Urinary bladder (tissue), 3 donors: ENCODE measurements at regions not wholly inside any gene's neighbourhood (a gene's known extent, or its start where the extent isn't known, plus 50 kb on each side); places are given as distances from the start of the nearest gene placed in this dataset.

Source experiments
- DNase-seq: peaks from one replicate; pipeline ENCODE4 v3.0.0-alpha.2; 2015; ENCODE audit errors: extremely low spot score
- H3K27ac ChIP-seq: one replicate; pipeline ENCODE4 v1.5.1; 2013; ENCODE audit warnings: low read depth, mild to moderate bottlenecking, moderate library complexity
- H3K36me3 ChIP-seq: one replicate; pipeline ENCODE4 v1.6.1; 2013; ENCODE audit warnings: mild to moderate bottlenecking, moderate library complexity; ENCODE audit not compliant: insufficient read depth
- H3K4me1 ChIP-seq: one replicate; pipeline ENCODE4 v1.6.1; 2013; ENCODE audit warnings: mild to moderate bottlenecking, moderate library complexity; ENCODE audit not compliant: insufficient read depth
- H3K4me3 ChIP-seq: one replicate; pipeline ENCODE4 v1.5.1; 2013; ENCODE audit warnings: low read depth, low read length
- WGBS: extraction: QIAGEN DNeasy Blood & Tissue Kit; methylation state at CpG from one replicate; pipeline ENCODE4 v1.1.7; 2013; 5-methylcytosine and 5-hydroxymethylcytosine counted together
- donor health status: healthy with polysubstance abuse.
- donor health status: healthy.

GRCh38 chr2:47265751-47266231 is 89.5 kb upstream of the CALM2 start:
- H3K27ac ChIP-seq = no peak overlapping the region
- WGBS = 73% methylated on average over 5 of the region's 5 CpGs
- no peaks in the 10 kb centered on the region for H3K36me3 ChIP-seq
- H3K4me3 ChIP-seq = no peak overlapping the region
- no peak for DNase-seq
- H3K4me1 ChIP-seq = no peaks in the 10 kb centered on the region

DNA sequence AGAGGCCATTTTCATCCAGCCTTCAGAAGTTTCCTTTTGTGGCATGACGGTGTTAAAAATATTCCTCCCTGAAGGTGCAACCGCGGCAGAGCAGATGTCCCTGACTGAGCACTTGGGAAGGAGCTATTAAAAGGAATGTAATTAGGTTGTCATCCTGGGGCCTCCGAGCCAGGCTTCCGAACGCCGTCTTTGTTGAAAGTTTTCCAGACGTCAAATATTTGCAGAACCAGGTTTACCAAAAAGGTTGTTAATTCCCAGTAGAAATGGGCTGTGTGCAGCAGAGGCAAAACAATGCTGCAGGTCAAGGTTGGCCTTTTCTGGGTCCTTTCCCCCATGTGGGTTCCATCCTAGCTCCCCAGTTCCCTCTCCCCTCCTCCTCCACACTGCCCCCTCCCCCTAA is 88.8 kb upstream of the CALM2 start:
- 70% methylated on average over 8 of the region's 8 CpGs for WGBS

GRCh38 chr2:47264686-47265085 is 88.4 kb upstream of the CALM2 start:
- Histone ChIP-seq H3K4me1 (no peaks in the 10 kb centered on the region), H3K27ac (no peak overlapping the region), H3K4me3 (no peak overlapping the region), H3K36me3 (no peaks in the 10 kb centered on the region)
- DNase-seq = no peak
- 96% methylated on average over 8 of the region's 8 CpGs for WGBS

More for the DNA sequence above, 88.8 kb upstream of the CALM2 start:
- Histone ChIP-seq H3K27ac (no peak overlapping the region), H3K36me3 (no peaks in the 10 kb centered on the region), H3K4me1 (no peaks in the 10 kb centered on the region), H3K4me3 (no peak overlapping the region)
- DNase-seq = no peak

DNA sequence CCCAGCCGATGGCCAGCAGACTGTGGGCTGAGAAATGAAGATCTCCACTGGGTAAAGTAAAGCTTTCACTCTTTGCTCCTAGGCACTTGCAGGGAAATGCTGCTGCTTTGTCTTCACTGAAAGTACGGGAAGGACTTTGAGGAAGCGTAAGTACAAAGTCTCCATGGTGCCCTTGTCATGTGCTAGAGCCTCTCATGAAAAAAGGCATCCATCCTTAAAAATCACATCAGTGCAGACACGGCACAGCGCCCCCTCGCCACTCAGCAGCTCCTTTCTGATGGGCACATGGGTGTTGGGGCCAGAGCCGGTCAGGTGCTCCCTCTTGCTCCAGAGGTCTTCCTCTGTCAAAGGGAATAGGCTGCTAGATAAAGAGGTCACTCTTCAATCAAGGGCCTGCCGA is 87.8 kb upstream of the CALM2 start:
- WGBS = 84% methylated on average over 8 of the region's 8 CpGs
- no peaks in the 10 kb centered on the region for H3K36me3 ChIP-seq
- H3K4me1 ChIP-seq = no peaks in the 10 kb centered on the region
- DNase-seq = no peak
- no peak overlapping the region for H3K27ac ChIP-seq
- no peak overlapping the region for H3K4me3 ChIP-seq

GRCh38 chr2:47262657-47263056 is 86.3 kb upstream of the CALM2 start:
- H3K36me3 ChIP-seq = no peaks in the 10 kb centered on the region
- DNase-seq = no peak
- no peaks in the 10 kb centered on the region for H3K4me1 ChIP-seq
- 93% methylated on average over 5 of the region's 5 CpGs for WGBS
- no peak overlapping the region for H3K27ac ChIP-seq
- H3K4me3 ChIP-seq = no peak overlapping the region

- WGBS = 77% methylated on average over 3 of the region's 3 CpGs
- H3K4me1 ChIP-seq = no peaks in the 10 kb centered on the region
- no peak overlapping the region for H3K27ac ChIP-seq
- H3K4me3 ChIP-seq = no peak overlapping the region
- H3K36me3 ChIP-seq = no peaks in the 10 kb centered on the region
- DNase-seq = no peak
Observed at GRCh38 chr2:47260971-47261370, 84.7 kb upstream of the CALM2 start.

DNA sequence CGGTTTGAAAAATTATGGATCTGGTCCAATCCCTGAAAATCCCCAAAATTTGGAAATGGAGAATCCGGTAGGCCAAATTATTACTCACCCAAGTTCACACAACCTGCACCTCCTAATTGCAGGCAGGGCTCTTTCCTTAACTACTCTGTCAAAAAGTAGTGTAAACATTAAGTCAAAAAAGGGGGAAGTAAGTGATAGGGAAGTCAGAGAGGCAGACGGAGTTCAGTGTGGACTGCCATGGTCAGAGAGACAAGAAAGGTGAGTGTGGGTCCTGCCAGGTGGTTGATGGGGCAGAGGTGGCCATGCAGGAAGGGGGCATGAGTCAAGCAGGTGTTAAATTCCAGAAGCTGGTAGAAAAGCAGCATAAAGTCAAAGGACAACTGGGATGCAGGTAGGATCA is 83.5 kb upstream of the CALM2 start:
- Histone ChIP-seq H3K4me3 (no peak overlapping the region), H3K4me1 (no peaks in the 10 kb centered on the region), H3K27ac (no peak overlapping the region), H3K36me3 (no peaks in the 10 kb centered on the region)
- DNase-seq = no peak
- WGBS = 87% methylated on average over 3 of the region's 3 CpGs

DNA sequence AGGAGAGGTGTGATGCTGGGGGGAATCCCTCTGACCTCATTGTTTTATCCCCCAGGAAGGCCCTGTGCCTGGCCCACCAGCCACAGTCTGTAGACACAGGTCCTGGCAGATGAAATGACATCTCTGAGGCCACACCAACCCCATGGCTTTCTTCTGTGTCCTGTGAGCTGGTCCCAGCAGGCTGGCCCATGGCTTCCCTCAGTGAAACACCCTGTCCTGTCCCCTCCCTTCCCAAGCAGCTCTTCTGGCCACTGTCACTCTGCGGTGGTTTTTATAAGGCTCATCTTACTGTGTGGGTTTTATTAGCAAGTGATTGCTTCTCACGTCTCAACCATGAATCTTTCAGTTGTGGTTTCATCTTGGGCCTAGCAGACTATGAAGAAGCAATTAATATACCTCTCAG is 81.6 kb upstream of the CALM2 start:
- Histone ChIP-seq H3K27ac (no peak overlapping the region), H3K4me1 (no peaks in the 10 kb centered on the region), H3K36me3 (no peaks in the 10 kb centered on the region), H3K4me3 (no peak overlapping the region)
- DNase-seq = no peak
- 89% methylated on average over 2 of the region's 2 CpGs for WGBS

DNA sequence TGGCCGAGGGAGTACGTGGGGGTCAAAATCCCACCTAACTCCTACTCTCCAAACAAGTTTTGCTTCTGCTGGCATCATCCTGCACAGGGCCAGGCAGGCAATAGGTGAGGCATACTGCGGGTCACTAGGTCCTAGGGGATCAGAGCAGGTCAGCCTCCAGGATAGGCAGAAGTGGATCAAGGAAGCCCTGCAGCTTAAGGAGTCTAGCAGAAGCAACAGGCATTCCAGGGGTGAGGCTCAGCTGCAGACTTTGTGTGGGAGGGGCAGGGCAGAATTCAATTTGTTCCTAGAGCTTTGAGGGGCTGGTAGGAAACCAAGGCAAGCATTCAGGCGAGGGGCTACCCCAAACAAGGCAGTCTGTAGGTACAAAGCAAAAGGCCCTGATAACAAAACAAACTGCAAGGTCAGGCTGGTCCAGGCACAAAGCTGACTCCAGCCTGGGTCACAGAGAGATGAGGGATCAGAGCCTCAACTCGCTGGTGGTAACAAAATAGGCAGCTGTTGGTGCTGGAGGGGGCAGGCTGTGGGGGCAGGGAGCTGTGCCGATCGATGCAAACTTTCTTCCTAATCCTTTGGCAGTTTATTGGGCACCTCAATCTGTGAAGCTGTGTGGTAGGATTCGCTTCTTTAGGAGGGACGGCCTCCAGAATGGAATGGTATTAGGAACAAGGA is 80.2 kb upstream of the CALM2 start:
- 76% methylated on average over 9 of the region's 9 CpGs for WGBS
- H3K4me1 ChIP-seq = no peaks in the 10 kb centered on the region
- no peak for DNase-seq
- H3K36me3 ChIP-seq = no peaks in the 10 kb centered on the region
- H3K27ac ChIP-seq = no peak overlapping the region
- H3K4me3 ChIP-seq = no peak overlapping the region

DNA sequence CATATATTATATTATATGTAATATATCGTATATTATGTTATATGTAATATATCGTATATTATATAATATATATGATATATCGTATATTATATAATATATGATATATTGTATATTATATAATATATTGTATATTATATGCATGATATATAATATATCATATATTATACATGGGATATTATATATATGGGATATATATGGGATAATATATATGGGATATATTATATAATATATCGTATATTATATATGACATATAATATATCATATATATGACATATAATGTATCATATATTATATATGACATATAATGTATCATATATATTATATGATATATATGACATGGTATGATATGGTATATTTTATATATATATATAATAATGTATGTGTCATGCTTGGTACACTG is 79.5 kb upstream of the CALM2 start:
- Histone ChIP-seq H3K4me1 (no peaks in the 10 kb centered on the region), H3K36me3 (no peaks in the 10 kb centered on the region), H3K4me3 (no peak overlapping the region), H3K27ac (no peak overlapping the region)
- no peak for DNase-seq
- WGBS = 84% methylated on average over 4 of the region's 4 CpGs

- 83% methylated on average over 5 of the region's 5 CpGs for WGBS
- no peaks in the 10 kb centered on the region for H3K4me1 ChIP-seq
- no peak for DNase-seq
- H3K4me3 ChIP-seq = no peak overlapping the region
- no peaks in the 10 kb centered on the region for H3K36me3 ChIP-seq
- H3K27ac ChIP-seq = no peak overlapping the region
Observed at GRCh38 chr2:47254464-47254863, 78.2 kb upstream of the CALM2 start.

DNA sequence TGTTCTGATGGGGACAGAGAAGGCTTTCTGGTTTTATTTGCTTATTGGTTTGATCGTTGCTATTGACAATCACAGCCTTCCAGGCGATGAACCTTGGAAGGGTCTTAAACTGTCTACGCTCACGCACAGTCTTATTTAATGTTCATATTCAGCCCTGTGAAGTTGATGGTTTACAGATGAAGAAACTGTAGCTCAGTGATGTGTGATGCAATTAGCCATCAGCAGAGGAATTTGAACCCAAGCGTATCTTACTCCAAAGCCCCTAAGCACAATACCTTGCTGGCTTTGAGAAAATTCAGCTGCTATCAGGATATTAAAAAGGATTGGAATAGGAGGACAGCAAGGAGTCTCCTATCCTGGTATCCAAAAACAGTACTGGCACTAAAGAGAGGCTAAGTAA is 77.1 kb upstream of the CALM2 start:
- Histone ChIP-seq H3K27ac (no peak overlapping the region), H3K36me3 (no peaks in the 10 kb centered on the region), H3K4me3 (no peak overlapping the region), H3K4me1 (no peaks in the 10 kb centered on the region)
- DNase-seq = no peak
- 96% methylated on average over 5 of the region's 5 CpGs for WGBS

DNA sequence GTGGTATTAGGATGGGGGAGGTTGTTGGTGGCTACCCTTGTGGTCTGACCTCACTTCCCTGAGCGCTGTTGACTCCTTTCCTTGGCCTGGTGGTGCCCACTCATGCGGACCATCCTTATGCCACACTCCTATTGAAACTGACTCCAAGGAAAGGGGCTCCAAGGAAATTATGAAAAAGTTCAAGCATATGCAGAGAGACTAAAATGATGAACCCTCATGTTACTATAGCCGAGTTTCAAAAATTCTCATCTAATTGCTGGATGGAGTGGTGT is 75.0 kb upstream of the CALM2 start:
- H3K4me3 ChIP-seq = no peak overlapping the region
- DNase-seq = no peak
- H3K4me1 ChIP-seq = no peaks in the 10 kb centered on the region
- 94% methylated on average over 3 of the region's 3 CpGs for WGBS
- no peak overlapping the region for H3K27ac ChIP-seq
- no peaks in the 10 kb centered on the region for H3K36me3 ChIP-seq

DNA sequence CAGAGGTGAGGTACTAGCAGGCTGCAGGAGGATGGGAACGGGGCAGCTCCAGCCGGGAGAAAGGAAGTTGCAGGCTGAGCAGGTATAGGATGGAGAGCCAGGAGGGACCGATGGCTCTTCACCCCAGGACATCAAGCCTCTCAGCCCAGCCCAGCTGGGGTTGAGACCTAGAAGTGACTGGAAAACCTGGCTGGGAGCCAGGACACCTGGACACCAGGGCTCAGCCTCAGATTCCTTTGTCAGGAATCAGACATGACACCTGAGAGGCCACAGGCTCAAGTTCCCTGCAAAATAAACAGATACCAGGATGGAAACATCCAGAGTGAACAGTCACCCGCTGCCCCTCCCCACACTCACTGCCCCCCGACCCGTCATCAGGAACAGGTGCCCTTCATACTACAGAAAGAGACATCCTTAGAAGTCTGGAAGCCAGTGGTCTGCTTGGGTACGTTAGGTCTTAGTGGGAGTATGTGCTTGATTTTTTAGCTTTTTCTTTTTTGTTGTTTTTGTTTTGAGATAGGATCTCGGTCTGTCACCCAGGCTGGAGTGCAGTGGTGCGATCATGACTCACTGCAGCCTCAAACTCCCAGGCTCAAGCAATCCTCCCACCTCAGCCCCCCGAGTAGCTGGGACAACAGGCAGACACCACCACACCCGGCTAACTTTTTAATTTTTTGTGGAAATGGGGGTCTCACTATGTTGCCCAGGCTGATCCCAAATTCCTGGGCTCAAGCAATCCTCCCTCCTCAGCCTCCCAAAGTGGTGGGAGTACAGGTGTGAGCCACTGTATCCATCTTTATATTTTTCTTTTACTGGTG is 74.5 kb upstream of the CALM2 start:
- no peak for DNase-seq
- no peaks in the 10 kb centered on the region for H3K36me3 ChIP-seq
- H3K27ac ChIP-seq = no peak overlapping the region
- 75% methylated on average over 11 of the region's 11 CpGs for WGBS
- H3K4me3 ChIP-seq = no peak overlapping the region
- no peaks in the 10 kb centered on the region for H3K4me1 ChIP-seq
